ENCODE measurements at regions not wholly inside any gene's neighbourhood (a gene's known extent, or its start where the extent isn't known, plus 50 kb on each side); places are given as distances from the start of the nearest gene placed in this dataset.

DNA sequence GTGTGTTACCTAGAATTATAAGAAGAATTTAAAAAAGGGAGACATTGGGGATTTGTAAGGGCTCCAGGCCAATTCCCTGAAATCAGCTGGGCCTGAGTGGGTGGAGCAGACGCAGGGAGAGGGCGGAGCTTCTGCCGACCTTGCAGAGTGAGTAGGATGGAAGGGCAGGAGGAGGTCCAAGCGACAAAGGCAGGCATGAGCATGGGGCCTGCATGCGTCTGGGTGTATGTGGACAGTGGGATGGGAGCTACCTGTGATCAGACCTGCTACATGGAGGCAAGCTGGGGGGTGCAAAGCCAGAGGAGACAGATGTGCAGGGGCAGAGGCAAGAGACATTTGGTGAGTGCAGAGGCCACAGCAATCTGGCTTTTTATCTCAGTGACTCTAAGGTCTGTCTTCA is 105.3 kb upstream of the OLIG2 start:
- H4K8ac ChIP-seq (ENCODE audit: low read depth in 2 of 2, low read length in 2 of 2) = no peak overlapping the region
- ChIA-PET POLR2A (ENCODE audit: unreplicated experiment) (no interaction called here), CTCF (no interaction called here)
- H3K9me1 ChIP-seq (ENCODE audit: insufficient read depth, low read length) = no peaks in the 10 kb centered on the region
- no peaks in the 10 kb centered on the region for H3K4me1 ChIP-seq (ENCODE audit: control insufficient read depth, insufficient read depth, low read length)
- BruUV-seq (replicated peaks) = no TSS peak
- H4K20me1 ChIP-seq (ENCODE audit: insufficient read depth, low read length) = no peaks in the 10 kb centered on the region
- in situ Hi-C loops (cut with MboI; ENCODE audit: low sequenced_read_pairs) = no loop called here
- H4K91ac ChIP-seq (ENCODE audit: insufficient read depth, low read depth, low read length) = no peak overlapping the region
- intact Hi-C loops (cut with micrococcal nuclease) = no loop called here
- H2AK9ac ChIP-seq (replicated peaks; ENCODE audit: low read depth, low read length, poor library complexity) = no peak overlapping the region
- H3K4me2 ChIP-seq (ENCODE audit: low read depth, low read length) = no peak overlapping the region
- no peaks in the 10 kb centered on the region for H3K79me1 ChIP-seq (ENCODE audit: low read depth in 1 of 2, low read length in 2 of 2)
- H3K4ac ChIP-seq (ENCODE audit: low read depth, low read length) = no peak overlapping the region
- peaks cover 1% of the 10 kb centered on the region for H3K9me3 ChIP-seq (ENCODE audit: control insufficient read depth, insufficient read depth, low read length)
- H2BK5ac ChIP-seq (ENCODE audit: low read depth, low read length, poor library complexity, severe bottlenecking) = no peak overlapping the region
- dilution Hi-C loops (cut with HindIII; ENCODE audit: low sequenced_read_pairs, unreplicated experiment) = no loop called here
- H3K23ac ChIP-seq (ENCODE audit: low read depth, low read length) = no peak overlapping the region
- TF ChIP-seq RCOR1 (IDR thresholded peaks at IDR 0.05; ENCODE audit: insufficient replicate concordance, low read length) = no peak
- TF ChIP-seq BHLHE40 (IDR thresholded peaks at IDR 0.05; ENCODE audit: low read depth, low read length) = no peak
- no peak for TF ChIP-seq MAFK (IDR thresholded peaks at IDR 0.05; ENCODE audit: low read depth, low read length)
- TF ChIP-seq CEBPB (IDR thresholded peaks at IDR 0.05; ENCODE audit: low read depth, low read length) = no peak
- TF ChIP-seq MAZ (IDR thresholded peaks at IDR 0.05; ENCODE audit: borderline replicate concordance, low read depth, low read length) = no peak
- TF ChIP-seq POLR2A (IDR thresholded peaks at IDR 0.05; ENCODE audit: low read depth, low read length) = no peak
- TF ChIP-seq, protein P1, sequence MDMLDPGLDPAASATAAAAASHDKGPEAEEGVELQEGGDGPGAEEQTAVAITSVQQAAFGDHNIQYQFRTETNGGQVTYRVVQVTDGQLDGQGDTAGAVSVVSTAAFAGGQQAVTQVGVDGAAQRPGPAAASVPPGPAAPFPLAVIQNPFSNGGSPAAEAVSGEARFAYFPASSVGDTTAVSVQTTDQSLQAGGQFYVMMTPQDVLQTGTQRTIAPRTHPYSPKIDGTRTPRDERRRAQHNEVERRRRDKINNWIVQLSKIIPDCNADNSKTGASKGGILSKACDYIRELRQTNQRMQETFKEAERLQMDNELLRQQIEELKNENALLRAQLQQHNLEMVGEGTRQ (IDR thresholded peaks at IDR 0.05; ENCODE audit: low read depth, low read length) = no peak
- TF ChIP-seq, protein P2, sequence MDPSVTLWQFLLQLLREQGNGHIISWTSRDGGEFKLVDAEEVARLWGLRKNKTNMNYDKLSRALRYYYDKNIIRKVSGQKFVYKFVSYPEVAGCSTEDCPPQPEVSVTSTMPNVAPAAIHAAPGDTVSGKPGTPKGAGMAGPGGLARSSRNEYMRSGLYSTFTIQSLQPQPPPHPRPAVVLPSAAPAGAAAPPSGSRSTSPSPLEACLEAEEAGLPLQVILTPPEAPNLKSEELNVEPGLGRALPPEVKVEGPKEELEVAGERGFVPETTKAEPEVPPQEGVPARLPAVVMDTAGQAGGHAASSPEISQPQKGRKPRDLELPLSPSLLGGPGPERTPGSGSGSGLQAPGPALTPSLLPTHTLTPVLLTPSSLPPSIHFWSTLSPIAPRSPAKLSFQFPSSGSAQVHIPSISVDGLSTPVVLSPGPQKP (IDR thresholded peaks at IDR 0.05; ENCODE audit: borderline replicate concordance, low read depth, low read length) = no peak
- no peak for TF ChIP-seq RAD21 (IDR thresholded peaks at IDR 0.05; ENCODE audit: low read length)
- no peak for TF ChIP-seq MXI1 (IDR thresholded peaks at IDR 0.05; ENCODE audit: borderline replicate concordance, low read depth, low read length)
- TF ChIP-seq, protein P3, sequence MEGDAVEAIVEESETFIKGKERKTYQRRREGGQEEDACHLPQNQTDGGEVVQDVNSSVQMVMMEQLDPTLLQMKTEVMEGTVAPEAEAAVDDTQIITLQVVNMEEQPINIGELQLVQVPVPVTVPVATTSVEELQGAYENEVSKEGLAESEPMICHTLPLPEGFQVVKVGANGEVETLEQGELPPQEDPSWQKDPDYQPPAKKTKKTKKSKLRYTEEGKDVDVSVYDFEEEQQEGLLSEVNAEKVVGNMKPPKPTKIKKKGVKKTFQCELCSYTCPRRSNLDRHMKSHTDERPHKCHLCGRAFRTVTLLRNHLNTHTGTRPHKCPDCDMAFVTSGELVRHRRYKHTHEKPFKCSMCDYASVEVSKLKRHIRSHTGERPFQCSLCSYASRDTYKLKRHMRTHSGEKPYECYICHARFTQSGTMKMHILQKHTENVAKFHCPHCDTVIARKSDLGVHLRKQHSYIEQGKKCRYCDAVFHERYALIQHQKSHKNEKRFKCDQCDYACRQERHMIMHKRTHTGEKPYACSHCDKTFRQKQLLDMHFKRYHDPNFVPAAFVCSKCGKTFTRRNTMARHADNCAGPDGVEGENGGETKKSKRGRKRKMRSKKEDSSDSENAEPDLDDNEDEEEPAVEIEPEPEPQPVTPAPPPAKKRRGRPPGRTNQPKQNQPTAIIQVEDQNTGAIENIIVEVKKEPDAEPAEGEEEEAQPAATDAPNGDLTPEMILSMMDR (conservative IDR thresholded peaks at IDR 0.05; ENCODE audit: low read depth, low read length) = no peak
- no peak for TF ChIP-seq NFE2L2 (IDR thresholded peaks at IDR 0.05; ENCODE audit: low read depth, low read length)
- no peak for TF ChIP-seq RFX5 (IDR thresholded peaks at IDR 0.05; ENCODE audit: low read depth, low read length)
- no peak for TF ChIP-seq FOS (IDR thresholded peaks at IDR 0.05; ENCODE audit: low read depth, low read length)
- TF ChIP-seq SMC3 (IDR thresholded peaks at IDR 0.05; ENCODE audit: low read depth, low read length) = no peak
- no peak for TF ChIP-seq CHD1 (IDR thresholded peaks at IDR 0.05; ENCODE audit: low read depth, low read length)
- DNase-seq (no peak), ATAC-seq (ENCODE audit: low read depth) (no peak)
- H3K9ac ChIP-seq (ENCODE audit: low read depth, low read length) = no peak overlapping the region
- H3K36me3 ChIP-seq (ENCODE audit: control insufficient read depth, insufficient read depth, low read length) = no peaks in the 10 kb centered on the region
- WGBS, 2 experiments (ENCODE audit: extremely low coverage in 2 of 2, insufficient read length in 1 of 2) = 72% methylated on average over 5 of the region's 5 CpGs; no CpG with 5 or more reads in 1 of the 2 experiments
- H4K5ac ChIP-seq (ENCODE audit: low read depth, low read length) = no peak overlapping the region
- no peak overlapping the region for H3K4me3 ChIP-seq (ENCODE audit: insufficient read depth, low read depth, low read length)
- peaks cover 5% of the 10 kb centered on the region for H3K27me3 ChIP-seq (ENCODE audit: control insufficient read depth, insufficient read depth, low read length)
- H3K27ac ChIP-seq (ENCODE audit: insufficient read depth, low read length) = no peak overlapping the region
- H3K56ac ChIP-seq (ENCODE audit: extremely low read depth, insufficient read depth, low read length) = no peak overlapping the region
- no peak overlapping the region for H3K14ac ChIP-seq (replicated peaks; ENCODE audit: low read depth, low read length)
- no peak overlapping the region for H3K18ac ChIP-seq (ENCODE audit: low read depth, low read length)
- H2BK15ac ChIP-seq (ENCODE audit: low read depth, low read length) = no peak overlapping the region
- no peak overlapping the region for H2AFZ ChIP-seq (replicated peaks; ENCODE audit: low read length, poor library complexity)
- no peak overlapping the region for H2AK5ac ChIP-seq (ENCODE audit: low read depth, low read length)
- no peak overlapping the region for H2BK20ac ChIP-seq (ENCODE audit: low read depth, low read length)
- no peak overlapping the region for H2BK120ac ChIP-seq (ENCODE audit: low read depth, low read length)

All from IMR-90 (cell line).